Kidney glomerular epithelial cell (primary cell): ENCODE measurements at regions not wholly inside any gene's neighbourhood (a gene's known extent, or its start where the extent isn't known, plus 50 kb on each side); places are given as distances from the start of the nearest gene placed in this dataset.

Experiments used
- DNase-seq: peaks from one replicate; lab custom pipeline; 2025; lab: John Stamatoyannopoulos, UW

GRCh38 chr11:98561252-98561651, 459.5 kb upstream of the CNTN5 start:
- no peak for DNase-seq

GRCh38 chr11:98561877-98562395, 458.8 kb upstream of the CNTN5 start:
- DNase-seq: no peak

- DNase-seq: no peak
These were observed 456.5 kb upstream of the CNTN5 start for GRCh38 chr11:98564233-98564632.

GRCh38 chr11:98564881-98565280, 455.9 kb upstream of the CNTN5 start:
- no peak for DNase-seq

- no peak for DNase-seq
These were observed 455.4 kb upstream of the CNTN5 start for GRCh38 chr11:98565311-98565710.

- no peak for DNase-seq
These were observed 453.8 kb upstream of the CNTN5 start for GRCh38 chr11:98566978-98567377.

- no peak for DNase-seq
These were observed 452.7 kb upstream of the CNTN5 start for GRCh38 chr11:98568013-98568412.

GRCh38 chr11:98572941-98573340, 447.8 kb upstream of the CNTN5 start:
- no peak for DNase-seq

GRCh38 chr11:98587884-98588283, 432.9 kb upstream of the CNTN5 start:
- no peak for DNase-seq

GRCh38 chr11:98589967-98590366, 430.8 kb upstream of the CNTN5 start:
- no peak for DNase-seq

- DNase-seq: no peak
These were observed 420.6 kb upstream of the CNTN5 start for GRCh38 chr11:98600103-98600502.

- DNase-seq: no peak
These were observed 419.7 kb upstream of the CNTN5 start for GRCh38 chr11:98600786-98601773.

- no peak for DNase-seq
These were observed 404.6 kb upstream of the CNTN5 start for GRCh38 chr11:98616098-98616655.

- DNase-seq: no peak
These were observed 399.0 kb upstream of the CNTN5 start for GRCh38 chr11:98621767-98622166.

- DNase-seq: no peak
These were observed 395.2 kb upstream of the CNTN5 start for GRCh38 chr11:98625526-98625925.

GRCh38 chr11:98630736-98631135, 390.0 kb upstream of the CNTN5 start:
- no peak for DNase-seq

- no peak for DNase-seq
These were observed 363.0 kb upstream of the CNTN5 start for GRCh38 chr11:98657711-98658110.

GRCh38 chr11:98659431-98659830, 361.3 kb upstream of the CNTN5 start:
- no peak for DNase-seq

GRCh38 chr11:98674390-98674789, 346.4 kb upstream of the CNTN5 start:
- DNase-seq: no peak

GRCh38 chr11:98679673-98680072, 341.1 kb upstream of the CNTN5 start:
- DNase-seq: no peak

GRCh38 chr11:98701541-98701940, 319.2 kb upstream of the CNTN5 start:
- no peak for DNase-seq

- no peak for DNase-seq
These were observed 316.8 kb upstream of the CNTN5 start for GRCh38 chr11:98703779-98704556.
